Fibroblast of pulmonary artery (primary cell): ENCODE measurements at regions not wholly inside any gene's neighbourhood (a gene's known extent, or its start where the extent isn't known, plus 50 kb on each side); places are given as distances from the start of the nearest gene placed in this dataset.
"Not testable (repeated sequence)": the region's sequence is repeated elsewhere in the genome, so short reads cannot be mapped to it uniquely, and the experiment has no call there.

Experiments
- DNase-seq: peaks from one replicate; pipeline ENCODE4 v3.0.0-alpha.2; 2010; ENCODE audit warnings: low read depth
- H3K4me3 ChIP-seq: replicated peaks from 2 replicates; pipeline ENCODE4 v1.5.1; 2011; ENCODE audit warnings: low read depth, mild to moderate bottlenecking, control low read depth, low read length, moderate library complexity
- TF ChIP-seq, protein P1 (sequence below): IDR thresholded peaks from 2 replicates; pipeline ENCODE4 v1.5.1; 2011; ENCODE audit warnings: mild to moderate bottlenecking, control low read depth, low read length, inconsistent platforms; ENCODE audit errors: missing control alignments

DNA sequence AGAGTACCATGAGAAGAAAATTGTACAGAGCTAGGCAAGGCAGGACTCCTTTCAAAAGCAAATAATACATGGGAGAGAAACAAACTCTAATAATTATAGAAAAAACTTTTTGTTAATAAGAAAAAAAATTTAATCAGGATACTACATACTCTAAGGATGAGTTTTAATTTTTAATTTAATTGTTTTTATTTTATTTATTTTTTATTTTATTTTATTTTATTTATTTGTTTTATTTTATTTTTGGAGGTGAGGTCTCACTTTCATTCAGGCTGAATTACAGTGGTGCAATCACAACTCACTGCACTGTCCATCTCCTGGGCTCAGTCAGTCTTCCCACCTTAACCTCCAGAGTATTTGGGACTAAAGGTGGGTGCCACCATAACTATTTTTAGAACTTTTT is 1347.2 kb downstream of the NLGN4Y start:
- DNase-seq, result no peak
- H3K4me3 ChIP-seq, result no peak overlapping the region
- TF ChIP-seq, protein P1, sequence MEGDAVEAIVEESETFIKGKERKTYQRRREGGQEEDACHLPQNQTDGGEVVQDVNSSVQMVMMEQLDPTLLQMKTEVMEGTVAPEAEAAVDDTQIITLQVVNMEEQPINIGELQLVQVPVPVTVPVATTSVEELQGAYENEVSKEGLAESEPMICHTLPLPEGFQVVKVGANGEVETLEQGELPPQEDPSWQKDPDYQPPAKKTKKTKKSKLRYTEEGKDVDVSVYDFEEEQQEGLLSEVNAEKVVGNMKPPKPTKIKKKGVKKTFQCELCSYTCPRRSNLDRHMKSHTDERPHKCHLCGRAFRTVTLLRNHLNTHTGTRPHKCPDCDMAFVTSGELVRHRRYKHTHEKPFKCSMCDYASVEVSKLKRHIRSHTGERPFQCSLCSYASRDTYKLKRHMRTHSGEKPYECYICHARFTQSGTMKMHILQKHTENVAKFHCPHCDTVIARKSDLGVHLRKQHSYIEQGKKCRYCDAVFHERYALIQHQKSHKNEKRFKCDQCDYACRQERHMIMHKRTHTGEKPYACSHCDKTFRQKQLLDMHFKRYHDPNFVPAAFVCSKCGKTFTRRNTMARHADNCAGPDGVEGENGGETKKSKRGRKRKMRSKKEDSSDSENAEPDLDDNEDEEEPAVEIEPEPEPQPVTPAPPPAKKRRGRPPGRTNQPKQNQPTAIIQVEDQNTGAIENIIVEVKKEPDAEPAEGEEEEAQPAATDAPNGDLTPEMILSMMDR, result no peak

DNA sequence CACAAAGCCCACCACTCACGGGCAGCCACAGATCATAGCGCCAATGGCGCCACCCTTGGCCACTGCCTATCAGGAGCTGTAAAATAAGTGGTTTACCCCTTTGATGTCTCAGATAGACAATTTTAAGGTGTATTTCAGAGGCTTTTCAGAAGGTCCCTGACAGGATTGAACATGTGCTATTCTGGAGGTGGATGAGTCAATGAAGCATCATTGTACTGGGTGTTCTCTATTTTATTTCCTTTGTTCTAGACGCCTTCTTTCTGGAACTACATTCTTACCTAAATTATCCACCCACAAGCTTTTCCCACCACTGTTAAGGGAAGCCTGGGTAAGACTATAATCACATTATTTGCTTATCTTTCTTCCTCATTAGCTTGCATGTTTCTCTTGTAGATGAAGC is 1351.6 kb downstream of the NLGN4Y start:
- H3K4me3 ChIP-seq, DNase-seq: not testable (repeated sequence)

GRCh38 chrY:15903524-15903923 is 1379.2 kb downstream of the NLGN4Y start:
- not testable (repeated sequence) for DNase-seq, H3K4me3 ChIP-seq

DNA sequence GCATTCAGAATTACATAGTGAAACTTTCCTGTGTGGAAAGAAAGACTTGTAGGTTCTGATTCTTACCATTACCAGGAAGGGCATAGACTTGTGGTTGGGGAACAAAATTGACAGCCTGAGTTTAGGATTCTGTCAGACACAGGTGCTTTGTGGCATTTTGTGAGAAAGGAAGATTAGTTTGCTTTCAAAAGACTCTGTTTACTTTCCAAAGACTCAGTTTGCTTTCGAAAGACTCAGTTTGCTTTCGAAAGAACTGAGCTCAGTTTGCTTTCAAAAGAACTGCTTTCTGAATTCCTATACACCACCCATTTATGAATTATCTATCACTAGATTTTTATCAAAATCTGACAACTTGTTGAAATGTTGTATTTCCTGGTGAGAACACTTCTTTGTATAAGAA is 1381.2 kb downstream of the NLGN4Y start:
- TF ChIP-seq, protein P1, result no peak
- no peak overlapping the region for H3K4me3 ChIP-seq
- no peak for DNase-seq

- DNase-seq, result no peak
- TF ChIP-seq, protein P1, result no peak
- no peak overlapping the region for H3K4me3 ChIP-seq
Observed at GRCh38 chrY:15926499-15926898, 1402.2 kb downstream of the NLGN4Y start.

DNA sequence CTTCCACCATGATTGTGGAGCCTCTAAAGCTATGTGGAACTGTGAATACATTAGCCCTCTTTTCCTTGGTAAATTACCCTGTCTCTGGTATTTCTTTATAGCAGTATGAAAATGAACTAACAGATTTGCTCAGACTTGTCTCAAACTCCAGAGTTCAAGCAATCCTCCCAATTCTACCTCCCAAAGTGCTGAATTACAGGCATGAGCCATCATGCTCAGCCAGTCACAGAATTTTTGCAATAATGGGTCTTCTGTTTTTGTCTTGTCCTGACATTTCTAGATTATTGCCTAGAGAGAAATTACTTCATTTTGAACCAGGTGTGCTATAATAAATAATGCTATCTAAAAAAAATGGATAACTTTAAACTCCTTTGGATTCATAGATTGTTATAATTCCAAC is 1414.5 kb downstream of the NLGN4Y start:
- no peak for DNase-seq
- TF ChIP-seq, protein P1, result no peak
- H3K4me3 ChIP-seq, result no peak overlapping the region

DNA sequence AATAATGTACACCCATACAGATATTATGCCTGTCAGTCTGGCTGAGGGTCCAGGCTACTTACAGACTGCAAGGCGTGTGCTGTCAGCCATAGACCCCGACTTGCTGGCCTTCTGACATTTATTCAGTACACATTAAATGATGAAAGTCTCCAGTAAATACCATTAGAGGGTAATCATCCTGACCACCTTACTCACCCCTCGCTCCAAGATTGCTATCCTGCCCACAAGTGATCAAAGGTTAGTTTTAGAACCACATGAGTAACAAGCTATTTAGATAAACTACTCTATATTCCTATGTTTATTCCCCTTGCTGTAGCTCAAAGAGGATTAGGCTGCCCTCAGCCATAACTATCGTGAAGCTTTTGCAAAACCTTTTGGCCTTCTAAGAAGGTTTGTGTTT is 1426.7 kb downstream of the NLGN4Y start:
- TF ChIP-seq, protein P1, result no peak
- H3K4me3 ChIP-seq, result no peak overlapping the region
- no peak for DNase-seq

DNA sequence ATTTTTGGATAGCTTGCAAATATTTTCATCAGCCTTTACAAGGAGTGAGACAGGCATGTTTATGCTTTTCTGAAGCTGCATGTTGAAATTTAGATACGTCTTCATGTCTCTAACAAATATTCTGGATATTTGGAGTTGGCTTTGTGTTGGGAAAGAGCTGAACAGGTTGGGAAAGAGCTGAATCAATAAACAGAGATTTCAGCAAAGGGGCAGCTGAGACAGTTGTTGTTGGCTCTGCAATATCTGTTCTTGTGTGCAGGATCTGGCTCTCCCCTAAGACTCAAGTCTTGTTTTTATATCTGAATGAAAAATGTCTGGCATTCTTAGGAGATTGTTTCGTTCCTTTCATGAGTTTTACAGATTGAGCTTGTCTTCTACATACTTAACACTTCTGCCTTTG is 1444.5 kb downstream of the NLGN4Y start:
- DNase-seq, result no peak
- TF ChIP-seq, protein P1, result no peak
- H3K4me3 ChIP-seq, result no peak overlapping the region
